ENCODE measurements at regions not wholly inside any gene's neighbourhood (a gene's known extent, or its start where the extent isn't known, plus 50 kb on each side); places are given as distances from the start of the nearest gene placed in this dataset.

DNA sequence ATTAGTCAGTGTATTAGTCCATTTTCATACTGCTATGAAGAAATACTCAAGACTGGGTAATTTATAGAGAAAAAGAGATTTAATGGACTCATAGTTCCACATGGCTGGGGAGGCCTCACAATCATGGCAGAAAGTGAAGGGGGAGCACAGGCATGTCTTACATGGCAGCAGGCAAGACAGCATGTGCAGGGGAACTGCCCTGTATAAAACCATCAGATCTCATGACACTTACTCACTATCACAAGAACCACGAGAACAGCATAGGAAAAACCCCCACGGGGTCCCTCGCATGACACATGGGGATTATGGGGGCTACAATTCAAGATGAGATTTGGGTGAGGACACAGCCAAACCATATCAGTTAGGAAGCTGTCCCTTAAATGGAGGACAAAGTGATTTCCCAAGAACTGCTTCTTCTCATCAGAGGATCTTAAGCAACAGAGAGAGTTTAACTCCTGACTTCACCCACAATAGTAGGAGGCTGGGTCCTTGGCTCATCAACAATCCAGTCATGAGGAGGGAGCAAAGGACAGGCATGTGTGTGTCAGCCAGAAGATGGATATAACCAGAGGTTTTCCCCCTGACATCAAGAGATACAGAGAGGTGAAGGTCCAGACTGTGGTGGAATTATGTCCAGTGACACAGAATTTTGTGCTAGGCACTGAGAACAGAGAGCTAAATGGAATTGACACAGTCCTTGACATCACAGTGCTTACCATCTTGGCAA, 203.8 kb upstream of the SH3BP4 start (continued):
- TF ChIP-seq, protein P1, sequence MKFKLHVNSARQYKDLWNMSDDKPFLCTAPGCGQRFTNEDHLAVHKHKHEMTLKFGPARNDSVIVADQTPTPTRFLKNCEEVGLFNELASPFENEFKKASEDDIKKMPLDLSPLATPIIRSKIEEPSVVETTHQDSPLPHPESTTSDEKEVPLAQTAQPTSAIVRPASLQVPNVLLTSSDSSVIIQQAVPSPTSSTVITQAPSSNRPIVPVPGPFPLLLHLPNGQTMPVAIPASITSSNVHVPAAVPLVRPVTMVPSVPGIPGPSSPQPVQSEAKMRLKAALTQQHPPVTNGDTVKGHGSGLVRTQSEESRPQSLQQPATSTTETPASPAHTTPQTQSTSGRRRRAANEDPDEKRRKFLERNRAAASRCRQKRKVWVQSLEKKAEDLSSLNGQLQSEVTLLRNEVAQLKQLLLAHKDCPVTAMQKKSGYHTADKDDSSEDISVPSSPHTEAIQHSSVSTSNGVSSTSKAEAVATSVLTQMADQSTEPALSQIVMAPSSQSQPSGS (IDR thresholded peaks at IDR 0.05; ENCODE audit: low read length) = no peak
- TF ChIP-seq ZNF384 (IDR thresholded peaks at IDR 0.05; ENCODE audit: borderline replicate concordance, low read depth, low read length) (no peak), RB1 (IDR thresholded peaks at IDR 0.05; ENCODE audit: borderline replicate concordance) (no peak), EP300 (IDR thresholded peaks at IDR 0.05; ENCODE audit: borderline replicate concordance in 1 of 2, control insufficient read depth in 1 of 2, low read depth in 2 of 2, low read length in 2 of 2) (no peak)
- TF ChIP-seq, protein P2, sequence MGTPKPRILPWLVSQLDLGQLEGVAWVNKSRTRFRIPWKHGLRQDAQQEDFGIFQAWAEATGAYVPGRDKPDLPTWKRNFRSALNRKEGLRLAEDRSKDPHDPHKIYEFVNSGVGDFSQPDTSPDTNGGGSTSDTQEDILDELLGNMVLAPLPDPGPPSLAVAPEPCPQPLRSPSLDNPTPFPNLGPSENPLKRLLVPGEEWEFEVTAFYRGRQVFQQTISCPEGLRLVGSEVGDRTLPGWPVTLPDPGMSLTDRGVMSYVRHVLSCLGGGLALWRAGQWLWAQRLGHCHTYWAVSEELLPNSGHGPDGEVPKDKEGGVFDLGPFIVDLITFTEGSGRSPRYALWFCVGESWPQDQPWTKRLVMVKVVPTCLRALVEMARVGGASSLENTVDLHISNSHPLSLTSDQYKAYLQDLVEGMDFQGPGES (IDR thresholded peaks at IDR 0.05) = no peak

DNA sequence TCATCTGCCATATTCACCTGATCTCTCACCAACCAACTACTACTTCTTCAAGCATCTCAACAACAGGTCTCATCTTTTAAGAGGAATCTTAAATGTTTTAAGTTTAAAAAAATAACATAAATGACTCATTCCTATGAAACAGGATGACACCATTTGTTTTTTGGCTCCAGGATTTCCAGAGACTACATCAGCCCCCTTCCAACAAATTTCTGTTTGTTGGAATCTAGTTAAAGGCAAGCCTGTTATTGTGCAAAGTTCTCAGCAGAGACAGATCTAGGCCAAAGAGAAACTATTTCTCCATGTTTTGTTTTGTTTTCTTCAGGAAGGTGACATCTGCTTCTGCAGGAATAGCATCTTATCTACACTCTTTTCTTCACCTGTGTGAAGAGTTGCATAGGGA, 204.8 kb upstream of the SH3BP4 start:
- ChIA-PET SMC1A (ENCODE audit: uncharacterized antibody, unreplicated experiment) (no interaction called here), CTCF (no interaction called here), POLR2A (interaction anchor here (0.5 kb wide), 1 partner anchor 1601 kb away, joined by 3 read pairs; no protein-coding TSS in a partner anchor), RAD21 (ENCODE audit: unreplicated experiment) (no interaction called here)
- H3K36me3 ChIP-seq (ENCODE audit: control insufficient read depth in 2 of 2, insufficient read depth in 2 of 2, low read length in 1 of 2) = no peaks in the 10 kb centered on the region
- no peaks in the 10 kb centered on the region for H3K4me1 ChIP-seq (ENCODE audit: control insufficient read depth, insufficient read depth, low read length)
- no peak for FAIRE-seq
- BruUV-seq (replicated peaks) = no TSS peak
- H2AFZ ChIP-seq (ENCODE audit: control insufficient read depth, low read depth, low read length) = no peak overlapping the region
- no peak overlapping the region for H3K4me2 ChIP-seq (ENCODE audit: control insufficient read depth, insufficient read depth)
- intact Hi-C loops (cut with micrococcal nuclease; ENCODE audit: unreplicated experiment) (no loop called here), in situ Hi-C loops (cut with MboI) (no loop called here)
- H3K4me3 ChIP-seq = no peak overlapping the region
- H4K20me1 ChIP-seq (ENCODE audit: control insufficient read depth, insufficient read depth) = no peaks in the 10 kb centered on the region
- H3K79me2 ChIP-seq (ENCODE audit: control insufficient read depth, insufficient read depth, low read length) = no peaks in the 10 kb centered on the region
- H3K27ac ChIP-seq (ENCODE audit: control insufficient read depth, insufficient read depth) = no peak overlapping the region
- H3K9me3 ChIP-seq (replicated peaks; ENCODE audit: control insufficient read depth, insufficient read depth, low read length) = no peaks in the 10 kb centered on the region
- no peak for DNase-seq (ENCODE audit: low read depth, low spot score)
- ATAC-seq = no peak
- no peak for TF ChIP-seq KLF5 (IDR thresholded peaks at IDR 0.05; ENCODE audit: partially characterized antibody)
- no peak overlapping the region for H3K9ac ChIP-seq (ENCODE audit: control insufficient read depth, insufficient read depth, low read length)
- no peaks in the 10 kb centered on the region for H3K27me3 ChIP-seq (replicated peaks in 1 of 2; ENCODE audit: control insufficient read depth in 2 of 2, insufficient read depth in 2 of 2, low read length in 1 of 2)
